Spleen (tissue), 11 donors: ENCODE measurements at regions not wholly inside any gene's neighbourhood (a gene's known extent, or its start where the extent isn't known, plus 50 kb on each side); places are given as distances from the start of the nearest gene placed in this dataset.

Experiments
- DNase-seq: peaks from one replicate; pipeline ENCODE4 v3.0.0-alpha.2; 2020
- H3K27ac ChIP-seq, 8 donors: fragments of 200-600 bp; sonication (generic) in 7 of 8; 1 replicate in 4 of 8; 2 replicates in 4 of 8; pipeline versions ENCODE4 v1.5.0 to v1.8.0; 2016 to 2021; ENCODE audit warnings: inconsistent platforms in 4 of 8, mild to moderate bottlenecking in 4 of 8, moderate library complexity in 1 of 8
- H3K27me3 ChIP-seq, 7 donors: fragments of 200-600 bp; sonication (generic) in 6 of 7; replicated peaks in 1 of 7; 1 replicate in 4 of 7; 2 replicates in 3 of 7; pipeline versions ENCODE4 v1.5.0 to v1.8.0; 2016 to 2021; ENCODE audit warnings: inconsistent platforms in 3 of 7, mild to moderate bottlenecking in 1 of 7
- H3K36me3 ChIP-seq, 6 donors: fragments of 200-600 bp; sonication (generic) in 5 of 6; 1 replicate in 4 of 6; 2 replicates in 2 of 6; pipeline versions ENCODE4 v1.5.0 to v1.8.0; 2016 to 2021; ENCODE audit warnings: inconsistent platforms in 2 of 6
- H3K4me1 ChIP-seq, 6 donors: fragments of 200-600 bp; sonication (generic) in 5 of 6; 1 replicate in 3 of 6; 2 replicates in 3 of 6; pipeline versions ENCODE4 v1.5.0 to v1.8.0; 2016 to 2021; ENCODE audit warnings: inconsistent platforms in 3 of 6
- H3K4me3 ChIP-seq, 8 donors: fragments of 200-600 bp; sonication (generic) in 7 of 8; 1 replicate in 4 of 8; 2 replicates in 4 of 8; pipeline versions ENCODE4 v1.5.0 to v1.8.0; 2016 to 2021; ENCODE audit warnings: inconsistent platforms in 4 of 8, mild to moderate bottlenecking in 4 of 8, moderate library complexity in 2 of 8
- H3K9me3 ChIP-seq, 8 donors: fragments of 200-600 bp; sonication (generic) in 7 of 8; 1 replicate in 4 of 8; 2 replicates in 4 of 8; pipeline versions ENCODE4 v1.5.0 to v1.8.0; 2016 to 2021; ENCODE audit warnings: inconsistent platforms in 4 of 8
- POLR2A ChIP-seq, 3 donors: fragments of 450-650 bp; IDR thresholded peaks; one replicate each; pipeline ENCODE4 v1.5.1; 2017; ENCODE audit warnings: antibody characterized with exemption in 3 of 3, mild to moderate bottlenecking in 1 of 3
- POLR2AphosphoS5 ChIP-seq, 3 donors: sonication (generic); formaldehyde crosslinking; IDR thresholded peaks; one replicate each; pipeline ENCODE4 v1.5.1; 2017; ENCODE audit warnings: antibody characterized with exemption in 3 of 3
- WGBS, 5 donors: extraction: QIAGEN DNeasy Blood & Tissue Kit in 3 of 5; methylation state at CpG; one replicate each; pipeline versions ENCODE4 v1.1.5 to v1.1.7; 2013 to 2018; 5-methylcytosine and 5-hydroxymethylcytosine counted together
- intact Hi-C: fragments of 100-400 bp; cut with DNase I; formaldehyde crosslinking; loops from one replicate; pipeline ENCODE4 v1.15.0; 2023; ENCODE audit warnings: low total_unique reads
- TF ChIP-seq, protein P1 (sequence below), 11 experiments: fragments of 200-600 bp in 7 of 11; fragments of 450-650 bp in 4 of 11; sonication (generic) in 4 of 11; IDR thresholded peaks in 8 of 11; conservative IDR thresholded peaks in 3 of 11; 1 replicate in 7 of 11; 2 replicates in 4 of 11; pipeline versions ENCODE4 v1.4.0 to v1.8.0; 2016 to 2021; ENCODE audit warnings: antibody characterized with exemption in 11 of 11, inconsistent platforms in 4 of 11, mild to moderate bottlenecking in 1 of 11
- donor health status: healthy with polysubstance abuse.
- donor health status: DM: no; HTN: no; CAD: no; lungs with moderate emphysema.
- donor health status: DM: no; HTN: no; CAD: no.
- donor health status: Bipolar disorder and iron deficiency.
- donor health status: healthy.
- donor health status: DM: no; HTN: no; CAD: no.
- donor health status: DM: yes; HTN: yes; CAD: no.

- H3K9me3 ChIP-seq, result peaks cover 0 to 7% (median 0%) of the 10 kb centered on the region in 8 donors
- H3K27ac ChIP-seq, result no peak overlapping the region
- DNase-seq, result no peak
- H3K27me3 ChIP-seq, result no peaks in the 10 kb centered on the region
- TF ChIP-seq POLR2A (IDR thresholded peaks at IDR 0.05) (no peak), POLR2AphosphoS5 (IDR thresholded peaks at IDR 0.05) (no peak)
- TF ChIP-seq, protein P1, sequence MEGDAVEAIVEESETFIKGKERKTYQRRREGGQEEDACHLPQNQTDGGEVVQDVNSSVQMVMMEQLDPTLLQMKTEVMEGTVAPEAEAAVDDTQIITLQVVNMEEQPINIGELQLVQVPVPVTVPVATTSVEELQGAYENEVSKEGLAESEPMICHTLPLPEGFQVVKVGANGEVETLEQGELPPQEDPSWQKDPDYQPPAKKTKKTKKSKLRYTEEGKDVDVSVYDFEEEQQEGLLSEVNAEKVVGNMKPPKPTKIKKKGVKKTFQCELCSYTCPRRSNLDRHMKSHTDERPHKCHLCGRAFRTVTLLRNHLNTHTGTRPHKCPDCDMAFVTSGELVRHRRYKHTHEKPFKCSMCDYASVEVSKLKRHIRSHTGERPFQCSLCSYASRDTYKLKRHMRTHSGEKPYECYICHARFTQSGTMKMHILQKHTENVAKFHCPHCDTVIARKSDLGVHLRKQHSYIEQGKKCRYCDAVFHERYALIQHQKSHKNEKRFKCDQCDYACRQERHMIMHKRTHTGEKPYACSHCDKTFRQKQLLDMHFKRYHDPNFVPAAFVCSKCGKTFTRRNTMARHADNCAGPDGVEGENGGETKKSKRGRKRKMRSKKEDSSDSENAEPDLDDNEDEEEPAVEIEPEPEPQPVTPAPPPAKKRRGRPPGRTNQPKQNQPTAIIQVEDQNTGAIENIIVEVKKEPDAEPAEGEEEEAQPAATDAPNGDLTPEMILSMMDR (IDR thresholded peaks at IDR 0.05 in 8 of 11, conservative IDR thresholded peaks at IDR 0.05 in 3 of 11), result no peak
- intact Hi-C loops, result no loop called here
- no peaks in the 10 kb centered on the region for H3K36me3 ChIP-seq
- no peak overlapping the region for H3K4me3 ChIP-seq
- no peaks in the 10 kb centered on the region for H3K4me1 ChIP-seq
These were observed 293.7 kb downstream of the RNF144B start for GRCh38 chr6:18680842-18681241.

DNA sequence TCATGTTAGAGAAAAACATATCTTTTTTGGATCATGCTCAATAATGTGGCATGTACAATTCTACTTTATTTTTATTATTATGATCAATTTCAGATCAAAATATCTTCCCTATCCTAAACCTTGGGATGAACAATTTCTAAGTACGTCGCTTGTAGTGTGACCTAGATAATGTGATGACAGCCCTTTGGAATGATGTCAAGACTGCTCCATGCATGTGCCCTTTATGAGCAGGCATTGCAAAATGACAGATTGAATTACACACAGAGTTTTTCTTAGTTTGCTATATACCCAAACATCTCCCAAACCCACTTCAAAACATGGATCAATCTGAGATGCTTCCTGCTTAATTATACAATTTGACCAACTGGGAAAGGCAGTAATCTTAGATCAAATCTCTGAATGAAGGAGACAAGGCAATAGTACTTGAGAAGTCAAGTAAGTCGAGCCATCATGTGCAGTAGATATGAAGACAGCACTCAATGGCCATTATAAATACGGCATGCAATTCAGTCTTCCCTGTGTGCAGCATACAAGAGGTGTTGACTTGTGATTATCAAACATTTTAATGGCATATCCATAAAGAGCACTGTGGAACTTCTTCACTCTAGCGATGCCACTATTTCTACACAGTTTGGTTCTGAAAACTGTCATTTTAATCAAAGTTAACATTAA, 294.8 kb downstream of the RNF144B start:
- TF ChIP-seq POLR2AphosphoS5 (IDR thresholded peaks at IDR 0.05), result no peak
- TF ChIP-seq, protein P1 (IDR thresholded peaks at IDR 0.05 in 8 of 11, conservative IDR thresholded peaks at IDR 0.05 in 3 of 11), result no peak
- TF ChIP-seq POLR2A (IDR thresholded peaks at IDR 0.05), result no peak
- no peak overlapping the region for H3K4me3 ChIP-seq
- intact Hi-C loops, result no loop called here
- H3K27ac ChIP-seq, result no peak overlapping the region
- H3K36me3 ChIP-seq, result no peaks in the 10 kb centered on the region
- peaks cover 0 to 7% (median 0%) of the 10 kb centered on the region in 8 donors for H3K9me3 ChIP-seq
- no peaks in the 10 kb centered on the region for H3K4me1 ChIP-seq
- 68 to 82% (median 74%) methylated on average over 5 of the region's 5 CpGs for WGBS, 5 donors
- DNase-seq, result no peak
- no peaks in the 10 kb centered on the region for H3K27me3 ChIP-seq

DNA sequence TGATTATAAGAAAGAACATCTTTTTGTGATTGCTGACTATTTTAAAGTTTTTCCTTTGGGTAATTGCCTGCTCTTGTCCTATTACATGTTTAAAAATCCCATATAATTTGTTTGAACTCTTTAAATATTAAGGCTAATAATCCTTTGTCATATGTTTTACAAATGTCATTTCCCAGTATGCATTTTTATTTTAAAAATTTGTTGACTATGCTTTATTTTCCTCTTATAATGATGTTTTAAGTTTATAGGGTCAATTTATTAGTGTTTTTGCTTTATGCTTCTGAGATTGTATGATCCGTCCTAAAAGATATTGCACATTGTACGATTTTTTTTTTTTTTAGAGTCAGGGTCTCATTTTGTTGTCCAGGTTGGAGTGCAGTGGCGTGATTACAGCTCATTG, 297.2 kb downstream of the RNF144B start:
- Histone ChIP-seq H3K27me3 (no peaks in the 10 kb centered on the region), H3K36me3 (no peaks in the 10 kb centered on the region), H3K4me3 (no peak overlapping the region), H3K9me3 (peaks cover 0 to under 1% (median 0%) of the 10 kb centered on the region in 8 donors), H3K27ac (no peak overlapping the region), H3K4me1 (no peaks in the 10 kb centered on the region)
- 26 to 78% (median 67%) methylated on average over 3 of the region's 3 CpGs for WGBS, 5 donors
- DNase-seq, result no peak
- TF ChIP-seq POLR2AphosphoS5 (IDR thresholded peaks at IDR 0.05), result no peak
- no peak for TF ChIP-seq POLR2A (IDR thresholded peaks at IDR 0.05)
- TF ChIP-seq, protein P1 (IDR thresholded peaks at IDR 0.05 in 8 of 11, conservative IDR thresholded peaks at IDR 0.05 in 3 of 11), result no peak
- intact Hi-C loops, result no loop called here

DNA sequence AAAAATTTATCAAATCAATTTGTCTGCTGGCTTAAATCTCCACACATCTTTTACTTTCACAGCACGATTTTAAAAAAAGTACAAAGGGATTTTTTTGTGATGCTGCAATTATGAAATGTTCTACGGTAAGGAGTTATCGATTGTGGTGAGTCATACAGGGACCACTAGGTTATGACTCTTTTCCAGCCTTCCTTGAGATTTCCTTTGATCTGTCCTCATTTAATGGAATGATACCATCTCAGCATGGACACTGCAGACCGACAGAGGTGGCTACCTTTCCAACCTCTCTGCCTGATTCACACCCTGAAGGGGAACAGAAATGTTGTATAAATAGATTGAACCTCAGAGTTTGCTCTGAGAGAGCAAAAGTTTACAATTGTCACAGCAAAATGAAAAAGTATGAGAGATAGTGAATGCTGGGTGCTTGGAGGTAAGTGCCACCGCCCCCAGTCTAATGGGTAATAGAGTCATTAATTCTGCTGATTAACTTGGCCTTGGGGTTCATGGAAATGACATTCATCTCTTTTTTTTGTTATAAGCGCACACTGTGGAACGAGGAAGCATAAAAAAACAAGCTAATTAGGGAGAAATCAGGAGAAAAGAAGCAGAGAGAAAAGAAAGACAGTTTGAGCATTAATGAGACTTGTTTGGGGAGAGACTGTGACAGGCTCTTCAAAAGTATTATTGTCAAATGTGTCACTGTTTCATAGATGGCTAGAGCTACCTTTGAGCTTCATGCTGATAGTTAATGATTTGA, 306.0 kb downstream of the RNF144B start:
- no peak overlapping the region for H3K4me3 ChIP-seq
- H3K4me1 ChIP-seq, result no peaks in the 10 kb centered on the region
- TF ChIP-seq POLR2AphosphoS5 (IDR thresholded peaks at IDR 0.05), result no peak
- TF ChIP-seq, protein P1 (IDR thresholded peaks at IDR 0.05 in 8 of 11, conservative IDR thresholded peaks at IDR 0.05 in 3 of 11), result no peak
- TF ChIP-seq POLR2A (IDR thresholded peaks at IDR 0.05), result no peak
- H3K9me3 ChIP-seq, result no peaks in the 10 kb centered on the region
- no peak overlapping the region for H3K27ac ChIP-seq
- intact Hi-C loops, result no loop called here
- 71 to 85% (median 79%) methylated on average over 7 of the region's 7 CpGs for WGBS, 5 donors
- H3K36me3 ChIP-seq, result no peaks in the 10 kb centered on the region
- no peaks in the 10 kb centered on the region for H3K27me3 ChIP-seq
- DNase-seq, result no peak
